MM.1S (cell line): ENCODE measurements at regions not wholly inside any gene's neighbourhood (a gene's known extent, or its start where the extent isn't known, plus 50 kb on each side); places are given as distances from the start of the nearest gene placed in this dataset.

Source experiments
- CTCF ChIP-seq: fragments of 300-600 bp; sonication (generic); IDR thresholded peaks from 2 replicates; pipeline ENCODE4 v1.5.1; 2016; ENCODE audit warnings: antibody characterized with exemption, low read length, mixed read lengths
- EZH2 ChIP-seq: fragments of 300-600 bp; sonication (generic); optimal IDR thresholded peaks from 2 replicates; pipeline ENCODE3; 2017; ENCODE audit warnings: low read depth, mild to moderate bottlenecking, antibody characterized with exemption, low read length, mixed read lengths

DNA sequence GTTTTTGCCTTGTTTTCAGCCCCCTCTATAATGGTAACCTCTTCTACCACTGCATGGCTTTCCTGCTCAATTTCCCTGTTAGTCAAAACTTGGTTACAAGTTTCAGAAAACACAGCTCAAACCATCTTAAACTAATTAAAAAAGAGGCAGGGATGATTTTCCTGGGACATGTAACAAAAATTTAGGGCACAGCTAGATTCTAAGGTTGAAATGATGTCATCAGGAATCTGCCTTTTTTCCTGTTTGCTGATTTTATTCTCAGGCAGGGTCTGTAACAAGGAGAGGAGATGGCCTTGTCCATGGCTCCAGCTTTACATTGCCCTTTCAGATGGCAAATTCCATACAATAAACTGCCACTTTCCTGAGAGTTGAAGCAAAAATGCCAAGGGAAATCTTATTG is 157.9 kb upstream of the CREB1 start:
- TF ChIP-seq CTCF (no peak), EZH2 (no peak)
